Calu3 (cell line): ENCODE measurements at regions not wholly inside any gene's neighbourhood (a gene's known extent, or its start where the extent isn't known, plus 50 kb on each side); places are given as distances from the start of the nearest gene placed in this dataset.
"Not testable (repeated sequence)": the region's sequence is repeated elsewhere in the genome, so short reads cannot be mapped to it uniquely, and the experiment has no call there.

ENCODE experiments used
- BruUV-seq: library from RNA; stranded (reverse); fragments of 400-500 nt; replicated peaks from 2 replicates; lab custom pipeline; 2021; lab: Mats Ljungman, UMichigan
- CTCF ChIA-PET: fragments of 300-600 bp; sonication (Branson Sonifier 250); formaldehyde crosslinking; loops from one replicate; lab custom pipeline; 2022; ENCODE audit warnings: antibody characterized with exemption; lab: Charles Lee
- DNase-seq: peaks from one replicate; pipeline ENCODE4 v3.0.0; 2022
- H3K27ac Mint-ChIP-seq: one replicate; pipeline ENCODE4 v1.8.0; 2022; ENCODE audit warnings: mixed read lengths; ENCODE audit not compliant: unreplicated experiment
- H3K27me3 Mint-ChIP-seq: one replicate; pipeline ENCODE4 v1.8.0; 2022; ENCODE audit warnings: mixed read lengths; ENCODE audit not compliant: unreplicated experiment
- H3K36me3 Mint-ChIP-seq: one replicate; pipeline ENCODE4 v1.8.0; 2022; ENCODE audit warnings: mild to moderate bottlenecking, moderate library complexity, mixed read lengths; ENCODE audit not compliant: insufficient read depth, unreplicated experiment
- H3K4me1 Mint-ChIP-seq: one replicate; pipeline ENCODE4 v1.8.0; 2022; ENCODE audit warnings: mild to moderate bottlenecking, low read depth, mixed read lengths; ENCODE audit not compliant: unreplicated experiment
- H3K4me3 Mint-ChIP-seq: one replicate; pipeline ENCODE4 v1.8.0; 2022; ENCODE audit warnings: mild to moderate bottlenecking, low read depth, moderate library complexity, mixed read lengths; ENCODE audit not compliant: unreplicated experiment
- H3K9me3 Mint-ChIP-seq: one replicate; pipeline ENCODE4 v1.8.0; 2022; ENCODE audit warnings: low read depth, mixed read lengths; ENCODE audit not compliant: unreplicated experiment
- intact Hi-C: fragments of 100-400 bp; cut with micrococcal nuclease; formaldehyde crosslinking; loops from one replicate; pipeline ENCODE4 v1.10.0; 2022; ENCODE audit not compliant: unreplicated experiment
- TF ChIP-seq, protein P1 (sequence below): fragments of 200-600 bp; IDR thresholded peaks from one replicate; pipeline ENCODE4 v1.8.0; 2022; ENCODE audit warnings: antibody characterized with exemption; ENCODE audit not compliant: unreplicated experiment

DNA sequence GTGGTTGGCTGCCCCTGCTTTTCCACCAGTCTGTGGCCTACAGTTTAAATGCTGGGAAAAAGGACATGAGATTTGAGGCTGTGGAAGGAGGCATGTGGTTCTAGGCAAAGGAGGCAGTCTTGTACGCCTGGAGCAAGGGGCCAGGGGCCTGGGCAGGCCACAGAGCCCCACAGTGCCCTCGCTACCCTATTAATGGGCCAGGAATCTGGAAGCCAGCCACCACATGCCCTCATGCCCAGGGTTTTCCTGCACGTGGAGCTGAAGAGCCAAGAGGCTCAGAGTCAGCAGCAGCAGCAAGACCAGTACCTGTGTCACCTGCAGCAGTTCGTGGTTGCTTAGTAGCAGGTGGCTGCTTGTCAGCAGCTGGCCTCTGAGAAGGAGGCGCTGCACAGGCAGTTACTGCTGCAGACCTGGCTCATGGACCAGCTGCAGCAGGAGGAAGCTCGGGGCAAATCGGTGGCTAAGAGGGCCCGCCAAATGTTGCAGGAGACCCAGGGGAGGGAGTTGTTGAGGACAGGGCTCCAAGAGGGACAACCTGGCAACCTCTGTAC lies 157.9 kb downstream of the GOLGA6L4 start:
- CTCF ChIA-PET, result not testable (repeated sequence)

DNA sequence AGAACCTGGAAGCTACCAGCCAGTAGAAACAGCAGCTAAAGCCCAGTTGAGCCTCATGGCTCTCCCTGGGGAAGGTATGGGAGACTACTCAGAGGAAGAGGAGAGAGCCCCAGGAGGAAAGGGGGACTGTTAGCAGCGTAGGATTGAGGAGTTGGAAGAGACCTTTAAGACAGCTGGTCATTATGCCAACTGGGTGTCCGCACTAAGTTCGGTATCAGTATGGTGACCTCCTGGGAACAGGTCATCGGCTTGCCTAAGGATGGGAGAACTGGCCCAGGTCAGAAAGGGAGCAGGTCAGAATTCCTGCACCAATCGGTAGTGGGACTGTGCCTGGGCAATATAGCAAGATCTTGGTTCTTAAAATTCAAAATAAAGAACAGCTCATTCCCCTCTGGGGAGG lies 158.4 kb downstream of the GOLGA6L4 start:
- H3K4me1 Mint-ChIP-seq, CTCF ChIA-PET, H3K36me3 Mint-ChIP-seq, DNase-seq, H3K4me3 Mint-ChIP-seq, BruUV-seq, intact Hi-C loops, H3K9me3 Mint-ChIP-seq, H3K27ac Mint-ChIP-seq: not testable (repeated sequence)
- peaks cover 100% of the 10 kb centered on the region for H3K27me3 Mint-ChIP-seq

More for the DNA sequence above, 157.9 kb downstream of the GOLGA6L4 start:
- DNase-seq, intact Hi-C loops, BruUV-seq, H3K9me3 Mint-ChIP-seq, H3K4me3 Mint-ChIP-seq, H3K27ac Mint-ChIP-seq, H3K4me1 Mint-ChIP-seq, H3K36me3 Mint-ChIP-seq: not testable (repeated sequence)
- H3K27me3 Mint-ChIP-seq, result peaks cover 100% of the 10 kb centered on the region

DNA sequence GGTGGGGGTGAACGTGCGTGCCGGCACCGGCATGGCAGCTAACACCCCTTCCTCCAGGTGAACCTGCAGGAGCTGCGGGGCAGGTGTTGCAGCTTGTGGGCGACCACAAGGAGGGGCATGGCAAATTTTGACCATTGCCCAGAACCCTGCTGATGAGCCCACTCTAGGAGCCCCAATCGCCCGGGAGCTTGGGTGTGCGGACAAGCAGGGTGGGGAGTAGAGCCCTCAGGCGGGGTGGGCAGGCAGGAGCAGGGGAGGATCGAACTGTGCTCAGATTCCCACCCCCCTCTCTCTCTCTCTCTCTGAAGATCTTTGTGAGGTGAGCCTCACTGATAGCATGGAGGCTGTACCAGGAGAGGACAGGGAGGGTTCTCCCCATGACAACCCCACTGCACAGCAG lies 159.8 kb downstream of the GOLGA6L4 start:
- BruUV-seq, H3K4me1 Mint-ChIP-seq, intact Hi-C loops, H3K27ac Mint-ChIP-seq, CTCF ChIA-PET, H3K9me3 Mint-ChIP-seq, H3K4me3 Mint-ChIP-seq, DNase-seq, H3K36me3 Mint-ChIP-seq: not testable (repeated sequence)
- peaks cover 97% of the 10 kb centered on the region for H3K27me3 Mint-ChIP-seq

DNA sequence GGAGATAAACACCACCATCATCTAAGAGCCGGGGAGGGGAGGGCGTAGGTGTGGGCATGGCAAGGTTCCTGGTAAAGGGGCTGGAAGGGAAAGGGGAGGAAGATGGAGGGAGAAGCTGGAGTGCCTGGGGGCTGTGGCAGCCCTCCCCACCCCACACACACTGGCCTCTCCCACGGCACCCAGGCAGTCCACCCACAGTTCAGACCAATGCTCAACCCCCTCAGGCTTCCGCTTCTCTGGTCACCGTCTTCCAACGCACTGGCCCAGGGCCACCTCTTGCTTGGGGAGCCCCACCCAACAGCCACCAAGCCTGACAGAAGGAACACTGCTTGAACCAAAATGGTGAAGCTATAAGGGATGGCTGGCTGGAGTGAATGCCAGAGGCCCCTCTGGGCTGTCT lies 160.3 kb downstream of the GOLGA6L4 start:
- DNase-seq, H3K27ac Mint-ChIP-seq, H3K4me3 Mint-ChIP-seq, intact Hi-C loops, H3K36me3 Mint-ChIP-seq, H3K4me1 Mint-ChIP-seq, CTCF ChIA-PET, H3K9me3 Mint-ChIP-seq, BruUV-seq: not testable (repeated sequence)
- H3K27me3 Mint-ChIP-seq, result peaks cover 97% of the 10 kb centered on the region

DNA sequence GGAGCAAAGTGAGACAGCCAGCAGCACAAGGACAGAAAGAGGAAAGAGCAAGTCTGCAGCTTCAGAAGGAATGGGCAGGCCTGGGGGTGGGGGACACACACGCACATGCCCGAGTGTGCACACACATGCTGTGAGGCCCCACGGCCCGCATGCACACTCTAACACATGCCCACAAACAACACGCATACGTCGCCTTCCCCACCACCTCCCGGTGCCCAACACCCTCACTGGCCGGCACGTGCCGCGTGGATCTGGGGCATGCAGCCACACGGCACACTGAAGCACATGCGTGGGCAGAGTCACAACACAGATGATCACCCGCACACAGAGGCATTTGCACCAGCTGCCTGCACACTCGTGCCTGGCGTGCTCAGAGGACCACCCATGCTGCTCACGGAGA lies 161.5 kb downstream of the GOLGA6L4 start:
- CTCF ChIA-PET, DNase-seq, H3K4me1 Mint-ChIP-seq, intact Hi-C loops, BruUV-seq, H3K4me3 Mint-ChIP-seq, H3K9me3 Mint-ChIP-seq, H3K27ac Mint-ChIP-seq, H3K36me3 Mint-ChIP-seq: not testable (repeated sequence)
- peaks cover 97% of the 10 kb centered on the region for H3K27me3 Mint-ChIP-seq

DNA sequence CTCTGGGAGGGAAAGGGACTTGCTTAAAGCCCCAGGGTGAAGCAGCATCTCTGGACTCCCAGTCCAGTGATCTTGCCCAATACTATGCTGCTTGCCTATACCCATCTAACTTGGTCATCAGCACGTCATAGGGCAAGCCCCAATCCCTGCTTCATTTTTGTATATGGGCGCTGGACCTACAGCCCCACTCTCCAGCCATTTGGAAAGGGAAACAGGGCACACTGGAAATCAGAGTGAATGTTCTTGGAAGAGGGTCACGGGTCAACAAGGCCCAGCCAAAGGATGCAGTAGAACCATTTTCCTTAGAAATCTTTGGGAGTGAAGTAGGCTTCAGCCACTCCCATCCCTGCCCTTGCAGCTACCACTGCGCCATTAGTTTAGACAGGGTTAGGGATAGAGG lies 162.5 kb downstream of the GOLGA6L4 start:
- H3K27me3 Mint-ChIP-seq, result peaks cover 91% of the 10 kb centered on the region
- DNase-seq, intact Hi-C loops, H3K4me1 Mint-ChIP-seq, H3K36me3 Mint-ChIP-seq, CTCF ChIA-PET, H3K27ac Mint-ChIP-seq, BruUV-seq, H3K4me3 Mint-ChIP-seq, H3K9me3 Mint-ChIP-seq: not testable (repeated sequence)

DNA sequence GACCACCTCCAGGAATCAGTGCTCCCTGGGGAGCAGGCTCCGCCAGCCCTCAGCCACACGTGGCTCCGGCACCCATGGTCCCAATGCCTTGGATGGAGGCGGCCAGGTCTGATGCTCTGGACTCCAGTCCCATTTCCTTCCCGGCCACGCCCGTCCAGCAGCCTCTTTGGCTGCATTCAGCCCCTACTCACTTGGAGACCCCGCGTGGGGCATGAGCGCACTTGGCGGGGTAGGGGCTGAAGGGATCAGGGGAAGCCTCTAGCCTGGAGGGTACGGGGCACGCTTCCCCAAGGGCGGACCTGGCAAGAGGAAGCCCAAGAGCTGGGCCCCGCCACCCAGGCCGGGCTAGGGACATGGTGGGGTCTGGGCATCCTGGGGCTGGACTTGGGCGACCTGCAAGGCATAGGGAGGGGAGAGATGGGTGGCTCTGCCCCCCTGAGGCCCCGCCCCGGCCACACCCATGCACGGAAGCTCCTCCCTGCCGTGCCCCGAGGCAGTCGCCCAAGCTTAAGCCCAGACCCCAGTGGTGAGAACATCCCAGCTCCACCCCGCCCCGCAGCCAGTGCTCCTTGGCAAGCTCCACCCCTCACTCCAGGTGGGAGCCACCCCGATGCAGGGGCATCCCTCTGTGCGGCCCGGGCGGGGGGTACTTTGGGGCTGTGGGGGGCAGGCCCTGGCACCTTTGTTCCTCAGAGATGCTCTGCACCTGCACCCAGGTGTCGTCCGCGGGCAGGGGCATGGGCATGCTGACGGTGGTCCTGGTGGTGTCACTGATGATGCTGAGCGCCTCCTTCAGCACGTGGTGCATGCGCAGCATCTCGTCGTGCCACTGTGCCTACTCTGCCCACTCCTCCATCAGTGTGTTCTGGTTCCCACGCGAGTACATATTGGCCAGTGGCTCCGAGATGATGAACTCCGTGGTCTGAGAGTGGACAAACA lies 163.5 kb downstream of the GOLGA6L4 start:
- H3K27me3 Mint-ChIP-seq, result peaks cover 81% of the 10 kb centered on the region

More for the DNA sequence above, 163.5 kb downstream of the GOLGA6L4 start:
- Mint-ChIP-seq H3K4me1 (peaks cover under 1% of the 10 kb centered on the region), H3K27ac (no peak overlapping the region), H3K36me3 (no peaks in the 10 kb centered on the region), H3K9me3 (no peaks in the 10 kb centered on the region), H3K4me3 (no peak overlapping the region)
- TF ChIP-seq, protein P1, sequence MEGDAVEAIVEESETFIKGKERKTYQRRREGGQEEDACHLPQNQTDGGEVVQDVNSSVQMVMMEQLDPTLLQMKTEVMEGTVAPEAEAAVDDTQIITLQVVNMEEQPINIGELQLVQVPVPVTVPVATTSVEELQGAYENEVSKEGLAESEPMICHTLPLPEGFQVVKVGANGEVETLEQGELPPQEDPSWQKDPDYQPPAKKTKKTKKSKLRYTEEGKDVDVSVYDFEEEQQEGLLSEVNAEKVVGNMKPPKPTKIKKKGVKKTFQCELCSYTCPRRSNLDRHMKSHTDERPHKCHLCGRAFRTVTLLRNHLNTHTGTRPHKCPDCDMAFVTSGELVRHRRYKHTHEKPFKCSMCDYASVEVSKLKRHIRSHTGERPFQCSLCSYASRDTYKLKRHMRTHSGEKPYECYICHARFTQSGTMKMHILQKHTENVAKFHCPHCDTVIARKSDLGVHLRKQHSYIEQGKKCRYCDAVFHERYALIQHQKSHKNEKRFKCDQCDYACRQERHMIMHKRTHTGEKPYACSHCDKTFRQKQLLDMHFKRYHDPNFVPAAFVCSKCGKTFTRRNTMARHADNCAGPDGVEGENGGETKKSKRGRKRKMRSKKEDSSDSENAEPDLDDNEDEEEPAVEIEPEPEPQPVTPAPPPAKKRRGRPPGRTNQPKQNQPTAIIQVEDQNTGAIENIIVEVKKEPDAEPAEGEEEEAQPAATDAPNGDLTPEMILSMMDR, result no peak
- intact Hi-C loops, result no loop called here
- CTCF ChIA-PET, result no interaction called here
- BruUV-seq, result no TSS peak
- no peak for DNase-seq
